ENCODE measurements at regions not wholly inside any gene's neighbourhood (a gene's known extent, or its start where the extent isn't known, plus 50 kb on each side); places are given as distances from the start of the nearest gene placed in this dataset.

DNA sequence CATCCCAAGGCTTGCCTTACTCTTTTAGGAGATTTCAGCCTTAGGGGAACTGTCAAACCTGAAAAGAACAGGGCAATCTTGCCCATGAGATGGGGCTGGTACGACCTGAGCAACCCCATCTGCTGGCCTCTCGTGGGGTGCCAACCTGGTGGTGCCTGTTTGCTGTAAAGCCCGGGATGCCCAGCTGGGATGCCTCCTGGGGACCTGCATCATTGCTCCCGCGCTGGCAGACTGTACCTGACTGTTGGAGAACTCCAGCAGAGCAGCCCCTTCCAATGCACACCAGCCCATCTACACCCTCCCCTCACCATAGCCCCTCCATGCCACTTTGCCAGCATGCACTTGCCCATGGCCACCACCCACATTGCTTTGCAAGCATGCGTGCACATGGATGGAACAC lies 335.7 kb downstream of the RPS29 start:
- TF ChIP-seq GABPA (IDR thresholded peaks at IDR 0.05; ENCODE audit: low read depth), result no peak
- TF ChIP-seq SIN3A (IDR thresholded peaks at IDR 0.05; ENCODE audit: borderline replicate concordance, low read depth, low read length), result no peak
- TF ChIP-seq, protein P1, sequence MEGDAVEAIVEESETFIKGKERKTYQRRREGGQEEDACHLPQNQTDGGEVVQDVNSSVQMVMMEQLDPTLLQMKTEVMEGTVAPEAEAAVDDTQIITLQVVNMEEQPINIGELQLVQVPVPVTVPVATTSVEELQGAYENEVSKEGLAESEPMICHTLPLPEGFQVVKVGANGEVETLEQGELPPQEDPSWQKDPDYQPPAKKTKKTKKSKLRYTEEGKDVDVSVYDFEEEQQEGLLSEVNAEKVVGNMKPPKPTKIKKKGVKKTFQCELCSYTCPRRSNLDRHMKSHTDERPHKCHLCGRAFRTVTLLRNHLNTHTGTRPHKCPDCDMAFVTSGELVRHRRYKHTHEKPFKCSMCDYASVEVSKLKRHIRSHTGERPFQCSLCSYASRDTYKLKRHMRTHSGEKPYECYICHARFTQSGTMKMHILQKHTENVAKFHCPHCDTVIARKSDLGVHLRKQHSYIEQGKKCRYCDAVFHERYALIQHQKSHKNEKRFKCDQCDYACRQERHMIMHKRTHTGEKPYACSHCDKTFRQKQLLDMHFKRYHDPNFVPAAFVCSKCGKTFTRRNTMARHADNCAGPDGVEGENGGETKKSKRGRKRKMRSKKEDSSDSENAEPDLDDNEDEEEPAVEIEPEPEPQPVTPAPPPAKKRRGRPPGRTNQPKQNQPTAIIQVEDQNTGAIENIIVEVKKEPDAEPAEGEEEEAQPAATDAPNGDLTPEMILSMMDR (IDR thresholded peaks at IDR 0.05), result no peak
- no peak for TF ChIP-seq POLR2AphosphoS5 (IDR thresholded peaks at IDR 0.05; ENCODE audit: low read depth, low read length)
- TF ChIP-seq, protein P2, sequence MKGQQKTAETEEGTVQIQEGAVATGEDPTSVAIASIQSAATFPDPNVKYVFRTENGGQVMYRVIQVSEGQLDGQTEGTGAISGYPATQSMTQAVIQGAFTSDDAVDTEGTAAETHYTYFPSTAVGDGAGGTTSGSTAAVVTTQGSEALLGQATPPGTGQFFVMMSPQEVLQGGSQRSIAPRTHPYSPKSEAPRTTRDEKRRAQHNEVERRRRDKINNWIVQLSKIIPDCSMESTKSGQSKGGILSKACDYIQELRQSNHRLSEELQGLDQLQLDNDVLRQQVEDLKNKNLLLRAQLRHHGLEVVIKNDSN (IDR thresholded peaks at IDR 0.05; ENCODE audit: borderline replicate concordance, low read depth), result no peak
- no peak for TF ChIP-seq JUND (IDR thresholded peaks at IDR 0.05)
- TF ChIP-seq, protein P3, sequence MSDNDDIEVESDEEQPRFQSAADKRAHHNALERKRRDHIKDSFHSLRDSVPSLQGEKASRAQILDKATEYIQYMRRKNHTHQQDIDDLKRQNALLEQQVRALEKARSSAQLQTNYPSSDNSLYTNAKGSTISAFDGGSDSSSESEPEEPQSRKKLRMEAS (IDR thresholded peaks at IDR 0.05; ENCODE audit: low read depth), result no peak
- TF ChIP-seq, protein P4, sequence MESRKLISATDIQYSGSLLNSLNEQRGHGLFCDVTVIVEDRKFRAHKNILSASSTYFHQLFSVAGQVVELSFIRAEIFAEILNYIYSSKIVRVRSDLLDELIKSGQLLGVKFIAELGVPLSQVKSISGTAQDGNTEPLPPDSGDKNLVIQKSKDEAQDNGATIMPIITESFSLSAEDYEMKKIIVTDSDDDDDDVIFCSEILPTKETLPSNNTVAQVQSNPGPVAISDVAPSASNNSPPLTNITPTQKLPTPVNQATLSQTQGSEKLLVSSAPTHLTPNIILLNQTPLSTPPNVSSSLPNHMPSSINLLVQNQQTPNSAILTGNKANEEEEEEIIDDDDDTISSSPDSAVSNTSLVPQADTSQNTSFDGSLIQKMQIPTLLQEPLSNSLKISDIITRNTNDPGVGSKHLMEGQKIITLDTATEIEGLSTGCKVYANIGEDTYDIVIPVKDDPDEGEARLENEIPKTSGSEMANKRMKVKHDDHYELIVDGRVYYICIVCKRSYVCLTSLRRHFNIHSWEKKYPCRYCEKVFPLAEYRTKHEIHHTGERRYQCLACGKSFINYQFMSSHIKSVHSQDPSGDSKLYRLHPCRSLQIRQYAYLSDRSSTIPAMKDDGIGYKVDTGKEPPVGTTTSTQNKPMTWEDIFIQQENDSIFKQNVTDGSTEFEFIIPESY (IDR thresholded peaks at IDR 0.05; ENCODE audit: borderline replicate concordance, low read depth), result no peak
- TF ChIP-seq MEF2A (IDR thresholded peaks at IDR 0.05; ENCODE audit: borderline replicate concordance, low read depth), result no peak
- TF ChIP-seq, protein P5, sequence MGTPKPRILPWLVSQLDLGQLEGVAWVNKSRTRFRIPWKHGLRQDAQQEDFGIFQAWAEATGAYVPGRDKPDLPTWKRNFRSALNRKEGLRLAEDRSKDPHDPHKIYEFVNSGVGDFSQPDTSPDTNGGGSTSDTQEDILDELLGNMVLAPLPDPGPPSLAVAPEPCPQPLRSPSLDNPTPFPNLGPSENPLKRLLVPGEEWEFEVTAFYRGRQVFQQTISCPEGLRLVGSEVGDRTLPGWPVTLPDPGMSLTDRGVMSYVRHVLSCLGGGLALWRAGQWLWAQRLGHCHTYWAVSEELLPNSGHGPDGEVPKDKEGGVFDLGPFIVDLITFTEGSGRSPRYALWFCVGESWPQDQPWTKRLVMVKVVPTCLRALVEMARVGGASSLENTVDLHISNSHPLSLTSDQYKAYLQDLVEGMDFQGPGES (IDR thresholded peaks at IDR 0.05; ENCODE audit: low read depth, low read length), result no peak
- no peak for TF ChIP-seq RXRA (IDR thresholded peaks at IDR 0.05; ENCODE audit: borderline replicate concordance, low read depth)
- no peak for TF ChIP-seq EP300 (IDR thresholded peaks at IDR 0.05; ENCODE audit: borderline replicate concordance in 1 of 2, low read depth in 1 of 2, low read length in 1 of 2)
- no peak for TF ChIP-seq TAF1 (IDR thresholded peaks at IDR 0.05; ENCODE audit: borderline replicate concordance, low read depth, low read length)
- no peak for TF ChIP-seq MXI1 (IDR thresholded peaks at IDR 0.05; ENCODE audit: low read depth, low read length)

Data from SK-N-SH (cell line).